OCI-LY7 (cell line): ENCODE measurements at regions not wholly inside any gene's neighbourhood (a gene's known extent, or its start where the extent isn't known, plus 50 kb on each side); places are given as distances from the start of the nearest gene placed in this dataset.

Experiments used
- BruUV-seq: library from RNA; stranded (reverse); fragments of 400-500 nt; replicated peaks from 2 replicates; lab custom pipeline; 2021; lab: Mats Ljungman, UMichigan
- CTCF ChIA-PET: fragments of 300-600 bp; sonication (Branson Sonifier 250); formaldehyde crosslinking; loops from one replicate; lab custom pipeline; 2022; ENCODE audit warnings: antibody characterized with exemption; ENCODE audit not compliant: unreplicated experiment; lab: Charles Lee
- POLR2A ChIA-PET: fragments of 300-600 bp; sonication (Branson Sonifier 250); formaldehyde crosslinking; loops from one replicate; lab custom pipeline; 2022; ENCODE audit warnings: antibody characterized with exemption; lab: Charles Lee
- DNase-seq: peaks from one replicate; pipeline ENCODE4 v3.0.0-alpha.2; 2015; ENCODE audit warnings: low spot score
- H2AFZ ChIP-seq: fragments of 200-600 bp; sonication (generic), shearing (Covaris generic); 2 replicates; pipeline ENCODE4 v1.6.1; 2014; ENCODE audit warnings: mild to moderate bottlenecking, antibody characterized with exemption, low read length, moderate library complexity
- H3K27ac ChIP-seq: fragments of 200-600 bp; sonication (generic); 2 replicates; pipeline ENCODE4 v1.5.1; 2014; ENCODE audit warnings: mixed run types, low read depth, mild to moderate bottlenecking, moderate library complexity, low read length, inconsistent platforms; ENCODE audit not compliant: poor library complexity, severe bottlenecking
- H3K36me3 ChIP-seq: fragments of 200-600 bp; sonication (generic); 2 replicates; pipeline ENCODE4 v1.6.1; 2014; ENCODE audit warnings: mild to moderate bottlenecking, antibody characterized with exemption, low read length, moderate library complexity, mixed read lengths; ENCODE audit not compliant: insufficient read depth
- H3K4me1 ChIP-seq: fragments of 200-600 bp; sonication (generic); 2 replicates; pipeline ENCODE4 v1.5.1; 2014; ENCODE audit warnings: mild to moderate bottlenecking, low read length; ENCODE audit not compliant: insufficient read depth, poor library complexity, severe bottlenecking
- H3K4me2 ChIP-seq: fragments of 200-600 bp; sonication (generic); 2 replicates; pipeline ENCODE4 v1.6.1; 2014; ENCODE audit warnings: mild to moderate bottlenecking, low read length
- H3K4me3 ChIP-seq: fragments of 200-600 bp; sonication (generic); 2 replicates; pipeline ENCODE4 v1.5.1; 2014; ENCODE audit warnings: mild to moderate bottlenecking, low read depth, low read length; ENCODE audit not compliant: poor library complexity, severe bottlenecking
- H3K79me2 ChIP-seq: fragments of 200-600 bp; sonication (generic); 2 replicates; pipeline ENCODE4 v1.6.1; 2016; ENCODE audit warnings: low read depth, mild to moderate bottlenecking, low read length, moderate library complexity, mixed read lengths; ENCODE audit not compliant: insufficient read depth
- H3K9me2 ChIP-seq: fragments of 200-600 bp; sonication (generic); 2 replicates; pipeline ENCODE4 v1.6.1; 2016; ENCODE audit warnings: mild to moderate bottlenecking, low read length, mixed read lengths; ENCODE audit not compliant: insufficient read depth
- H3K9me3 ChIP-seq: fragments of 200-600 bp; sonication (generic); 2 replicates; pipeline ENCODE4 v1.6.1; 2014; ENCODE audit warnings: mild to moderate bottlenecking, mixed run types, low read length, mixed read lengths
- H4K20me1 ChIP-seq: fragments of 200-600 bp; sonication (generic); 2 replicates; pipeline ENCODE4 v1.6.1; 2014; ENCODE audit warnings: mild to moderate bottlenecking, antibody characterized with exemption, low read length, moderate library complexity, mixed read lengths; ENCODE audit not compliant: insufficient read depth
- CTCF ChIP-seq: fragments of 200-600 bp; sonication (generic); conservative IDR thresholded peaks from 2 replicates; pipeline ENCODE4 v1.5.1; 2014; ENCODE audit warnings: mild to moderate bottlenecking, antibody characterized with exemption, low read length, moderate library complexity, mixed read lengths
- EZH2phosphoT487 ChIP-seq: fragments of 200-600 bp; sonication (generic); IDR thresholded peaks from 2 replicates; pipeline ENCODE4 v1.6.1; 2018; ENCODE audit warnings: low read depth, borderline replicate concordance, mild to moderate bottlenecking, mixed run types, antibody characterized with exemption, low read length, moderate library complexity, mixed read lengths
- intact Hi-C: fragments of 100-400 bp; cut with micrococcal nuclease; formaldehyde crosslinking; loops from one replicate; pipeline ENCODE4 v1.10.0; 2022; ENCODE audit not compliant: unreplicated experiment

GRCh38 chr12:90631591-90632212 is 323.3 kb downstream of the CCER1 start:
- no peak overlapping the region for H3K4me2 ChIP-seq
- no peak overlapping the region for H3K4me3 ChIP-seq
- DNase-seq, result no peak
- no peaks in the 10 kb centered on the region for H3K9me2 ChIP-seq
- intact Hi-C loops, result no loop called here
- no peaks in the 10 kb centered on the region for H3K36me3 ChIP-seq
- no peaks in the 10 kb centered on the region for H3K4me1 ChIP-seq
- no peak overlapping the region for H3K27ac ChIP-seq
- ChIA-PET CTCF (no interaction called here), POLR2A (no interaction called here)
- no peaks in the 10 kb centered on the region for H3K79me2 ChIP-seq
- H4K20me1 ChIP-seq, result no peaks in the 10 kb centered on the region
- no peak overlapping the region for H2AFZ ChIP-seq
- no peaks in the 10 kb centered on the region for H3K9me3 ChIP-seq
- TF ChIP-seq CTCF (no peak), EZH2phosphoT487 (no peak)
- BruUV-seq, result no TSS peak

- POLR2A ChIA-PET, result no interaction called here
- no peak overlapping the region for H3K27ac ChIP-seq
- intact Hi-C loops, result no loop called here
- H3K4me1 ChIP-seq, result no peaks in the 10 kb centered on the region
- H3K9me3 ChIP-seq, result no peaks in the 10 kb centered on the region
- H3K79me2 ChIP-seq, result no peaks in the 10 kb centered on the region
- no peak overlapping the region for H3K4me3 ChIP-seq
- H3K4me2 ChIP-seq, result no peak overlapping the region
- TF ChIP-seq EZH2phosphoT487 (no peak), CTCF (no peak)
- no peak for DNase-seq
- CTCF ChIA-PET, result no interaction called here
- no peaks in the 10 kb centered on the region for H4K20me1 ChIP-seq
- H2AFZ ChIP-seq, result no peak overlapping the region
- no peaks in the 10 kb centered on the region for H3K9me2 ChIP-seq
- no TSS peak for BruUV-seq
- no peaks in the 10 kb centered on the region for H3K36me3 ChIP-seq
Measured at GRCh38 chr12:90630006-90630405, 325.0 kb downstream of the CCER1 start.

- ChIA-PET CTCF (no interaction called here), POLR2A (no interaction called here)
- Histone ChIP-seq H3K36me3 (no peaks in the 10 kb centered on the region), H3K9me3 (no peaks in the 10 kb centered on the region), H3K4me2 (no peak overlapping the region), H3K4me1 (no peaks in the 10 kb centered on the region), H4K20me1 (no peaks in the 10 kb centered on the region), H2AFZ (no peak overlapping the region), H3K4me3 (no peak overlapping the region), H3K27ac (no peak overlapping the region), H3K79me2 (no peaks in the 10 kb centered on the region), H3K9me2 (no peaks in the 10 kb centered on the region)
- BruUV-seq, result no TSS peak
- intact Hi-C loops, result no loop called here
- DNase-seq, result no peak
- TF ChIP-seq EZH2phosphoT487 (no peak), CTCF (no peak)
Measured at GRCh38 chr12:90628213-90628612, 326.8 kb downstream of the CCER1 start.
